HCT116 (cell line): ENCODE measurements at regions not wholly inside any gene's neighbourhood (a gene's known extent, or its start where the extent isn't known, plus 50 kb on each side); places are given as distances from the start of the nearest gene placed in this dataset.

Experiments used
- CTCF ChIP-seq, 3 experiments: fragments of 200-600 bp in 1 of 3; sonication (generic) in 1 of 3; IDR thresholded peaks in 2 of 3; conservative IDR thresholded peaks in 1 of 3; 2 replicates each; pipeline ENCODE4 v1.5.1; 2012 to 2017; ENCODE audit warnings: low read depth in 2 of 3, low read length in 2 of 3, antibody characterized with exemption in 1 of 3, borderline replicate concordance in 1 of 3, control low read depth in 1 of 3, mild to moderate bottlenecking in 1 of 3, mixed read lengths in 1 of 3, mixed run types in 1 of 3, moderate library complexity in 1 of 3; ENCODE audit not compliant: insufficient read depth in 1 of 3
- ELF1 ChIP-seq: IDR thresholded peaks from 2 replicates; pipeline ENCODE4 v1.6.1; 2012; ENCODE audit warnings: low read depth, borderline replicate concordance
- FOSL1 ChIP-seq: IDR thresholded peaks from 2 replicates; pipeline ENCODE4 v1.6.1; 2012; ENCODE audit warnings: low read depth
- POLR2AphosphoS5 ChIP-seq: IDR thresholded peaks from 2 replicates; pipeline ENCODE4 v1.6.1; 2011; ENCODE audit warnings: mild to moderate bottlenecking, low read depth, low read length, moderate library complexity
- RAD21 ChIP-seq: IDR thresholded peaks from 2 replicates; pipeline ENCODE4 v1.6.1; 2012; ENCODE audit warnings: low read depth, mild to moderate bottlenecking
- SP1 ChIP-seq: IDR thresholded peaks from 2 replicates; pipeline ENCODE4 v1.6.1; 2012; ENCODE audit warnings: low read depth
- SRF ChIP-seq: IDR thresholded peaks from 2 replicates; pipeline ENCODE4 v1.6.1; 2012; ENCODE audit warnings: low read depth
- YY1 ChIP-seq: IDR thresholded peaks from 2 replicates; pipeline ENCODE4 v1.6.1; 2011; ENCODE audit warnings: low read length, low read depth, moderate library complexity, mild to moderate bottlenecking; ENCODE audit not compliant: insufficient replicate concordance; ENCODE audit errors: extremely low read depth

- TF ChIP-seq RAD21 (no peak), POLR2AphosphoS5 (no peak), CTCF (IDR thresholded peaks at IDR 0.05 in 2 of 3, conservative IDR thresholded peaks at IDR 0.05 in 1 of 3; ENCODE audit: borderline replicate concordance in 1 of 3, insufficient read depth in 1 of 3, low read depth in 2 of 3, low read length in 2 of 3) (no peak), FOSL1 (no peak), YY1 (no peak), SP1 (no peak), SRF (no peak), ELF1 (no peak)
These were observed 238.9 kb upstream of the GBE1 start for GRCh38 chr3:82000350-82000749.
